ENCODE measurements at regions not wholly inside any gene's neighbourhood (a gene's known extent, or its start where the extent isn't known, plus 50 kb on each side); places are given as distances from the start of the nearest gene placed in this dataset.

DNA sequence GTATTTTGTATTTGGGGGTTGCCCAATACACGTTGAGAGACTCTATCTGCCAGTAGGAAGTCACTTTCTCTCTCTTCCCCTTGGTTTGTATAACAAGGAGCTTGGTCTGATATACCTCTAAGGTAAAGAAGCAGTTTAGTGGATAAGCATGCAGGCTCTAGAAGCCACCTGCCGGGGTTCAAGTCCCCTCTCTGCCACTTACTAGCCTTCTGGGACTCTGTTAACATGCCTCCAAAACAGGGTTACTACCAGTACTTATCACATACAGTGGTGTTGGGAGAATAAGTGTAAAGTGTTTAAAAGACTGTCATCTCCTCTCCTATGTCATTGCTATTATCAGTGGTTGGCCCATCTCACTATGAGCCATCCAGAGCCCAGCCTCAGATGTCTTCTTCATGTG, 156.1 kb upstream of the HS3ST3A1 start:
- no peak for ATAC-seq
- no peaks in the 10 kb centered on the region for H3K9me3 Mint-ChIP-seq

DNA sequence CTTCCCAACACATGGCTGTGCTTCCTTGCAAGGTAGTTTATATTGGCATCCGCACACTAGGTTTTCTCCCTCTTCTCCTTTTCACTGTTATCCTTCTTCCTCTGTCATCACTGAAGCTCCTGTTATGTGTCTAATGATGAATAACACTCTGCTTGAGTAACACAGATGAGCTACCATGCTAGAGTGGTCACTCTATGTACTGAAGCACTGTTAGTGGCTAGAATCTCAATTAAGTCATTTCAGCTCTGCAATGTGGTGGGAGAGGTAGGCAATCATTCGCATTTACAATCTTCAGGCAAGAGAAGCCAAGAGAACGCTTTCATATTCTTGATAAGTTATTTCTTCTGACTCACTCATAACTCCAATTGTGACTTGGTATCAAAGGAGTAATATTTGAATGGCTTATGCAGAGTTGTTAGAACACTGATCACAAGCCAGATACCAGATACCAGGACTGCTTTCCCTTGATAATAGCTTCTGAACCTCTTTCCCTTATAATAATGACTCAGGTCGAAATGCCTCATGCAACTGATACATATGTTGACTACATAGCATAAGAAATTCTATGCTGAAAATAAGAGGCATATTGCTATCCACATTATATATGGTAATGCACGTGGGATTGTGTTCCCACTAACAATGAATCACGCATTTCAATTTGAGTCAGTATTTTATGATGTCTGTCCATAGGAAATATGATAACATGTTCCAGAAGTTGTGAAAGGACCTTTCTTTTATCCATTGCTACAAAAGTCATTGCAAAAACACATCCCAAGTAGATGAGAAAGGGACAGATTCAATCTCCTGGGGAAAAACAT, 158.0 kb upstream of the HS3ST3A1 start:
- no peak for DNase-seq (ENCODE audit: low spot score in 2 of 2)
- H3K9me3 Mint-ChIP-seq, result no peaks in the 10 kb centered on the region
- peak in 1 of 2 donors; percentile 34 for ATAC-seq
- H3K27ac Mint-ChIP-seq, result no peak overlapping the region
- no peaks in the 10 kb centered on the region for H3K36me3 Mint-ChIP-seq

More for the DNA sequence above, 156.1 kb upstream of the HS3ST3A1 start:
- Mint-ChIP-seq H3K27ac (no peak overlapping the region), H3K36me3 (no peaks in the 10 kb centered on the region)
- DNase-seq (ENCODE audit: low spot score in 2 of 2), result no peak

- no peaks in the 10 kb centered on the region for H3K9me3 Mint-ChIP-seq
- ATAC-seq (no peak), DNase-seq (ENCODE audit: low spot score in 2 of 2) (no peak)
- no peak overlapping the region for H3K27ac Mint-ChIP-seq
- H3K36me3 Mint-ChIP-seq, result no peaks in the 10 kb centered on the region
Observed at GRCh38 chr17:13761038-13761603, 159.4 kb upstream of the HS3ST3A1 start.

DNA sequence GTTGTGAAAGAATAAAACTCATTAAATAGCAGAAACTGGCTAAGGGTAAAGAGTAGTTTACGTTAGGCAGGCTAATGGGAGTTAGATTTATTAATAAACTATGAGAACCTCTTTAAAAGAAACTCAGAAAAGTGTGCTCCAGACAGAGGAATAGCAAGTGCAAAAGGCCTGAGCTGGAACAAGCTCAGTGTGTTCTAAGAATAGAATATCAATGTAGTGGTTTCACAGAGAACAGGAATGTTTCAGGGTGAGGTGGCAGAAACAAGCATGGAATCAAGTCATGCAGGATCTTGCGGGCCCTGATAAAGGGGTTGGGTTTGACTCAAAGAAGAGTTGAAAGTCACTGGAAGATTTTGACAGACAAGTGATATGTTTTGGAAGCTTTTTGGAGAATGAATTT, 164.0 kb upstream of the HS3ST3A1 start:
- DNase-seq (ENCODE audit: low spot score in 2 of 2), result no peak
- peaks cover 7 to 14% of the 10 kb centered on the region in 2 donors for H3K36me3 Mint-ChIP-seq
- peaks cover 12 to 15% of the 10 kb centered on the region in 2 donors for H3K9me3 Mint-ChIP-seq
- no peak for ATAC-seq
- no peak overlapping the region for H3K27ac Mint-ChIP-seq

GRCh38 chr17:13770702-13771101, 169.0 kb upstream of the HS3ST3A1 start:
- DNase-seq (ENCODE audit: low spot score in 2 of 2) (no peak), ATAC-seq (no peak)
- peaks cover 19 to 29% of the 10 kb centered on the region in 2 donors for H3K9me3 Mint-ChIP-seq
- H3K27ac Mint-ChIP-seq, result no peak overlapping the region
- H3K36me3 Mint-ChIP-seq, result peaks cover 9 to 26% of the 10 kb centered on the region in 2 donors

GRCh38 chr17:13775450-13775849, 173.7 kb upstream of the HS3ST3A1 start:
- DNase-seq (ENCODE audit: low spot score in 2 of 2) (no peak), ATAC-seq (no peak)
- H3K27ac Mint-ChIP-seq, result no peak overlapping the region
- H3K36me3 Mint-ChIP-seq, result peaks cover 10 to 37% of the 10 kb centered on the region in 2 donors
- peaks cover 13 to 16% of the 10 kb centered on the region in 2 donors for H3K9me3 Mint-ChIP-seq

GRCh38 chr17:13776027-13776551, 174.4 kb upstream of the HS3ST3A1 start:
- no peak overlapping the region for H3K27ac Mint-ChIP-seq
- ATAC-seq (no peak), DNase-seq (ENCODE audit: low spot score in 2 of 2) (no peak)
- H3K9me3 Mint-ChIP-seq, result peaks cover 9 to 15% of the 10 kb centered on the region in 2 donors
- H3K36me3 Mint-ChIP-seq, result peaks cover 5 to 32% of the 10 kb centered on the region in 2 donors

- no peak overlapping the region for H3K27ac Mint-ChIP-seq
- DNase-seq (ENCODE audit: low spot score in 2 of 2) (no peak), ATAC-seq (no peak)
- H3K36me3 Mint-ChIP-seq, result peaks cover 5 to 31% of the 10 kb centered on the region in 2 donors
- H3K9me3 Mint-ChIP-seq, result peaks cover 7 to 12% of the 10 kb centered on the region in 2 donors
Observed at GRCh38 chr17:13777003-13777402, 175.3 kb upstream of the HS3ST3A1 start.

GRCh38 chr17:13784434-13785095, 182.8 kb upstream of the HS3ST3A1 start:
- ATAC-seq, result no peak
- H3K9me3 Mint-ChIP-seq, result peaks cover 0 to 3% of the 10 kb centered on the region in 2 donors
- no peak for DNase-seq (ENCODE audit: low spot score in 2 of 2)

GRCh38 chr17:13785981-13786598, 184.4 kb upstream of the HS3ST3A1 start:
- Mint-ChIP-seq H3K27ac (no peak overlapping the region), H3K9me3 (no peaks in the 10 kb centered on the region), H3K36me3 (no peaks in the 10 kb centered on the region)
- no peak for DNase-seq (ENCODE audit: low spot score in 2 of 2)
- no peak for ATAC-seq

More at GRCh38 chr17:13784434-13785095, 182.8 kb upstream of the HS3ST3A1 start:
- Mint-ChIP-seq H3K36me3 (peaks cover 0 to 4% of the 10 kb centered on the region in 2 donors), H3K27ac (no peak overlapping the region)

GRCh38 chr17:13787636-13788035, 185.9 kb upstream of the HS3ST3A1 start:
- DNase-seq (ENCODE audit: low spot score in 2 of 2), result no peak
- no peaks in the 10 kb centered on the region for H3K9me3 Mint-ChIP-seq
- no peaks in the 10 kb centered on the region for H3K36me3 Mint-ChIP-seq
- ATAC-seq, result no peak
- H3K27ac Mint-ChIP-seq, result no peak overlapping the region

DNA sequence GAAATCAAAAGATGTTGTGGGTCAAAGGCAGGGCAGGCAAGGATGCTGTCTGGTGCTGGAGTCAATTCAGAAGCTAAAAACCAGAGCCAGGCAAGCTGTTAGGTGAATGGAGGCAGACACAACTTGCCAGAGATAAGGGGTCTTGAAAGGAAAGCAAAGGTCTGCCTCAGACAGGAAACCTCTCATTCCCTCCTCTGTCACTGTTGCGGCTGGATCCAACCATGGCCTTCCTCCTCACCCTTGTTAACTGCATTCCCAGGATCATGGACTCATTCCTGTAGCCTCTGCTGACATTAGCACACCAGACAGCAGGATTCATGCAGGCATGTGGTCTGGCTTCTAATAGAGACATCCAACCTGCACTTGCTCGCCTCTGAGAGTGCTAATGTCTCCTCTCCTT, 186.7 kb upstream of the HS3ST3A1 start:
- H3K9me3 Mint-ChIP-seq, result no peaks in the 10 kb centered on the region
- no peak for ATAC-seq
- DNase-seq (ENCODE audit: low spot score in 2 of 2), result no peak
- no peaks in the 10 kb centered on the region for H3K36me3 Mint-ChIP-seq
- no peak overlapping the region for H3K27ac Mint-ChIP-seq

GRCh38 chr17:13792314-13792713, 190.6 kb upstream of the HS3ST3A1 start:
- H3K36me3 Mint-ChIP-seq, result no peaks in the 10 kb centered on the region
- peaks cover 0 to under 1% of the 10 kb centered on the region in 2 donors for H3K9me3 Mint-ChIP-seq
- no peak overlapping the region for H3K27ac Mint-ChIP-seq
- DNase-seq (ENCODE audit: low spot score in 2 of 2) (no peak), ATAC-seq (no peak)

- ATAC-seq, result no peak
- Mint-ChIP-seq H3K36me3 (no peaks in the 10 kb centered on the region), H3K9me3 (peaks cover 0 to 8% of the 10 kb centered on the region in 2 donors), H3K27ac (no peak overlapping the region)
- no peak for DNase-seq (ENCODE audit: low spot score in 2 of 2)
Observed at GRCh38 chr17:13793951-13794350, 192.2 kb upstream of the HS3ST3A1 start.

GRCh38 chr17:13797863-13798262, 196.1 kb upstream of the HS3ST3A1 start:
- ATAC-seq, result no peak
- DNase-seq (ENCODE audit: low spot score in 2 of 2), result no peak
- Mint-ChIP-seq H3K9me3 (peaks cover 0 to 8% of the 10 kb centered on the region in 2 donors), H3K36me3 (no peaks in the 10 kb centered on the region), H3K27ac (no peak overlapping the region)

GRCh38 chr17:13806092-13806491, 204.4 kb upstream of the HS3ST3A1 start:
- peaks cover 0 to 6% of the 10 kb centered on the region in 2 donors for H3K9me3 Mint-ChIP-seq
- H3K27ac Mint-ChIP-seq, result no peak overlapping the region
- ATAC-seq (peak; percentile 26 to 66), DNase-seq (ENCODE audit: low spot score in 2 of 2) (no peak)
- peaks cover 0 to 5% of the 10 kb centered on the region in 2 donors for H3K36me3 Mint-ChIP-seq

GRCh38 chr17:13807103-13807502, 205.4 kb upstream of the HS3ST3A1 start:
- Mint-ChIP-seq H3K36me3 (peaks cover 0 to 5% of the 10 kb centered on the region in 2 donors), H3K27ac (no peak overlapping the region), H3K9me3 (peaks cover 0 to 6% of the 10 kb centered on the region in 2 donors)
- DNase-seq (ENCODE audit: low spot score in 2 of 2), result no peak
- ATAC-seq, result no peak

All from activated naive CD4-positive, alpha-beta T cell treated with anti-CD3 and anti-CD28 coated beads, Interleukin-2, amount 50 U/mL, for 72 hours (primary cell).